ENCODE measurements at regions not wholly inside any gene's neighbourhood (a gene's known extent, or its start where the extent isn't known, plus 50 kb on each side); places are given as distances from the start of the nearest gene placed in this dataset.

GRCh38 chr5:6904860-6905259 lies 191.6 kb downstream of the TENT4A start:
- no peak for DNase-seq (ENCODE audit: low spot score)
- CTCF ChIA-PET = no interaction called here
- no peak overlapping the region for H3K27ac ChIP-seq
- no peak for TF ChIP-seq CTCF (conservative IDR thresholded peaks at IDR 0.05; ENCODE audit: low read depth)
- POLR2A ChIA-PET (ENCODE audit: low non-redundant PET) = no interaction called here

GRCh38 chr5:6905423-6905822 lies 192.2 kb downstream of the TENT4A start:
- POLR2A ChIA-PET (ENCODE audit: low non-redundant PET) = no interaction called here
- no peak for TF ChIP-seq CTCF (conservative IDR thresholded peaks at IDR 0.05; ENCODE audit: low read depth)
- no peak overlapping the region for H3K27ac ChIP-seq
- CTCF ChIA-PET = no interaction called here
- DNase-seq (ENCODE audit: low spot score) = no peak

GRCh38 chr5:6905883-6906282 lies 192.7 kb downstream of the TENT4A start:
- ChIA-PET CTCF (no interaction called here), POLR2A (ENCODE audit: low non-redundant PET) (no interaction called here)
- no peak for TF ChIP-seq CTCF (conservative IDR thresholded peaks at IDR 0.05; ENCODE audit: low read depth)
- DNase-seq (ENCODE audit: low spot score) = no peak
- H3K27ac ChIP-seq = no peak overlapping the region

GRCh38 chr5:6907320-6907918 lies 194.2 kb downstream of the TENT4A start:
- POLR2A ChIA-PET (ENCODE audit: low non-redundant PET) = no interaction called here
- CTCF ChIA-PET = no interaction called here
- TF ChIP-seq CTCF (conservative IDR thresholded peaks at IDR 0.05; ENCODE audit: low read depth) = no peak
- H3K27ac ChIP-seq = no peak overlapping the region
- no peak for DNase-seq (ENCODE audit: low spot score)

GRCh38 chr5:6909901-6910300 lies 196.7 kb downstream of the TENT4A start:
- DNase-seq (ENCODE audit: low spot score) = no peak
- ChIA-PET CTCF (no interaction called here), POLR2A (ENCODE audit: low non-redundant PET) (no interaction called here)
- TF ChIP-seq CTCF (conservative IDR thresholded peaks at IDR 0.05; ENCODE audit: low read depth) = no peak
- no peak overlapping the region for H3K27ac ChIP-seq

GRCh38 chr5:6910950-6911349 lies 197.7 kb downstream of the TENT4A start:
- ChIA-PET POLR2A (ENCODE audit: low non-redundant PET) (no interaction called here), CTCF (no interaction called here)
- H3K27ac ChIP-seq = no peak overlapping the region
- no peak for DNase-seq (ENCODE audit: low spot score)
- no peak for TF ChIP-seq CTCF (conservative IDR thresholded peaks at IDR 0.05; ENCODE audit: low read depth)

- H3K27ac ChIP-seq = no peak overlapping the region
- POLR2A ChIA-PET (ENCODE audit: low non-redundant PET) = no interaction called here
- no peak for TF ChIP-seq CTCF (conservative IDR thresholded peaks at IDR 0.05; ENCODE audit: low read depth)
- CTCF ChIA-PET = no interaction called here
- DNase-seq (ENCODE audit: low spot score) = no peak
These were observed 201.1 kb downstream of the TENT4A start for GRCh38 chr5:6914347-6914746.

All from RWPE1 (cell line).